Duodenal mucosa (tissue), 2 donors: ENCODE measurements at regions not wholly inside any gene's neighbourhood (a gene's known extent, or its start where the extent isn't known, plus 50 kb on each side); places are given as distances from the start of the nearest gene placed in this dataset.

Source experiments
- H3K27ac ChIP-seq: one replicate; pipeline ENCODE4 v1.7.0; 2013; ENCODE audit warnings: low read depth, low read length
- H3K27me3 ChIP-seq, 2 donors: one replicate each; pipeline ENCODE4 v1.7.0; 2013; ENCODE audit warnings: low read length in 2 of 2, control low read depth in 1 of 2; ENCODE audit not compliant: insufficient read depth in 2 of 2, control insufficient read depth in 1 of 2
- H3K36me3 ChIP-seq, 2 donors: one replicate each; pipeline ENCODE4 v1.7.0; 2013; ENCODE audit warnings: low read length in 2 of 2, control low read depth in 1 of 2; ENCODE audit not compliant: insufficient read depth in 2 of 2, control insufficient read depth in 1 of 2
- H3K4me1 ChIP-seq, 2 donors: one replicate each; pipeline ENCODE4 v1.7.0; 2013; ENCODE audit warnings: low read length in 2 of 2, control low read depth in 1 of 2; ENCODE audit not compliant: insufficient read depth in 2 of 2, control insufficient read depth in 1 of 2
- H3K4me3 ChIP-seq, 2 donors: one replicate each; pipeline ENCODE4 v1.7.0; 2013; ENCODE audit warnings: low read length in 2 of 2, low read depth in 1 of 2
- H3K9ac ChIP-seq, 2 donors: one replicate each; pipeline ENCODE4 v1.7.0; 2013; ENCODE audit warnings: low read length in 2 of 2, low read depth in 1 of 2
- H3K9me3 ChIP-seq, 2 donors: one replicate each; pipeline ENCODE4 v1.7.0; 2013; ENCODE audit warnings: low read length in 2 of 2, control low read depth in 1 of 2; ENCODE audit not compliant: control insufficient read depth in 1 of 2

DNA sequence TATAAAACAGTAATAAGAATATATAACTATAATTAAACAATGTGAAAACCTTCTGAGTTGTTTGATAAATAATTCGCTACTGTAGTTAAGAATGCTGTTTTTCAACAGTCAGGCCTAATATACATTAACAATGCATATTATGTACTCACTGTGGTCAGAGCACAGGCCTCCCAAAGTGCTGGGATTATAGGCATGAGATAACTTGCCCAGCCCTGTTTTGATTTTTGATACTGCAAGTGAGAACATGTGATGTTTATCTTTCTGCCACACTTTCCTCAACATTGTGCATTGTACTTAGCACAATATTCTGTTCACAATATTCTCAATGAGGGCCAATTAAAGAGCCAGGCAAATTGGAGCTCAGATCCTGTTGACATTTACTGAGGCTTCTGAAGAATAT, 274.5 kb upstream of the RARB start:
- Histone ChIP-seq H3K4me1 (no peaks in the 10 kb centered on the region), H3K27me3 (no peaks in the 10 kb centered on the region), H3K4me3 (no peak overlapping the region), H3K9me3 (no peaks in the 10 kb centered on the region), H3K36me3 (no peaks in the 10 kb centered on the region), H3K9ac (no peak overlapping the region), H3K27ac (no peak overlapping the region)

- no peak overlapping the region for H3K9ac ChIP-seq
- no peak overlapping the region for H3K4me3 ChIP-seq
- no peaks in the 10 kb centered on the region for H3K36me3 ChIP-seq
- H3K9me3 ChIP-seq, result no peaks in the 10 kb centered on the region
- H3K4me1 ChIP-seq, result no peaks in the 10 kb centered on the region
- no peaks in the 10 kb centered on the region for H3K27me3 ChIP-seq
- H3K27ac ChIP-seq, result no peak overlapping the region
These were observed 272.2 kb upstream of the RARB start for GRCh38 chr3:25155652-25156471.

- Histone ChIP-seq H3K36me3 (no peaks in the 10 kb centered on the region), H3K27ac (no peak overlapping the region), H3K9me3 (no peaks in the 10 kb centered on the region), H3K4me1 (no peaks in the 10 kb centered on the region), H3K9ac (no peak overlapping the region), H3K27me3 (no peaks in the 10 kb centered on the region), H3K4me3 (no peak overlapping the region)
These were observed 271.4 kb upstream of the RARB start for GRCh38 chr3:25156626-25157025.

DNA sequence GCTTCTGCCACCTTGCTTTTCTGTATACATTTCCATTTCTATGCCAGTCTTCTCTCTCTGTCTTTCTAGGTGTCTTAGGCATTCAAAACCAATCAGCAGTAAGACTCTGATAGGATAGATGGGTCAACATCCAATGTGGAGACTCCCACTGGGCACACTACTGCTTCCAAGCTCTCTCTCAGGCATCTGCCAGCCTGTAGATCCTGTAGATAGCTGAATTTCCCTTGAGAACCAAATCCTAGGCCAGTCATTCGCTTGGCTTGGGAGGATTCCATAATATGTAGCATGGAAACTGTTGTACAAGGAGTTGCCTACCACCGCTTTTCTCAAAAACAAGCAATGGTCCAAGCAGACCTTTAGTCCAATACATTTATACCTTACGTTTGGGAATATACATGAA, 262.8 kb upstream of the RARB start:
- Histone ChIP-seq H3K27ac (no peak overlapping the region), H3K4me3 (no peak overlapping the region), H3K36me3 (no peaks in the 10 kb centered on the region), H3K9me3 (no peaks in the 10 kb centered on the region), H3K27me3 (no peaks in the 10 kb centered on the region), H3K4me1 (no peaks in the 10 kb centered on the region), H3K9ac (no peak overlapping the region)

GRCh38 chr3:25166016-25166415, 262.0 kb upstream of the RARB start:
- H3K4me3 ChIP-seq, result no peak overlapping the region
- no peaks in the 10 kb centered on the region for H3K27me3 ChIP-seq
- H3K9me3 ChIP-seq, result no peaks in the 10 kb centered on the region
- no peaks in the 10 kb centered on the region for H3K36me3 ChIP-seq
- H3K27ac ChIP-seq, result no peak overlapping the region
- no peaks in the 10 kb centered on the region for H3K4me1 ChIP-seq
- no peak overlapping the region for H3K9ac ChIP-seq

GRCh38 chr3:25169151-25169550, 258.9 kb upstream of the RARB start:
- Histone ChIP-seq H3K4me3 (no peak overlapping the region), H3K9ac (no peak overlapping the region), H3K27ac (no peak overlapping the region), H3K27me3 (no peaks in the 10 kb centered on the region), H3K9me3 (no peaks in the 10 kb centered on the region), H3K36me3 (no peaks in the 10 kb centered on the region), H3K4me1 (no peaks in the 10 kb centered on the region)

GRCh38 chr3:25170021-25170420, 258.0 kb upstream of the RARB start:
- Histone ChIP-seq H3K27me3 (no peaks in the 10 kb centered on the region), H3K9ac (no peak overlapping the region), H3K27ac (no peak overlapping the region), H3K4me1 (no peaks in the 10 kb centered on the region), H3K4me3 (no peak overlapping the region), H3K36me3 (no peaks in the 10 kb centered on the region), H3K9me3 (no peaks in the 10 kb centered on the region)

- Histone ChIP-seq H3K36me3 (no peaks in the 10 kb centered on the region), H3K9me3 (no peaks in the 10 kb centered on the region), H3K9ac (no peak overlapping the region), H3K4me3 (no peak overlapping the region), H3K4me1 (no peaks in the 10 kb centered on the region), H3K27me3 (no peaks in the 10 kb centered on the region), H3K27ac (no peak overlapping the region)
These were observed 256.8 kb upstream of the RARB start for GRCh38 chr3:25171118-25171807.

GRCh38 chr3:25171897-25172296, 256.2 kb upstream of the RARB start:
- Histone ChIP-seq H3K27ac (no peak overlapping the region), H3K9ac (no peak overlapping the region), H3K4me1 (no peaks in the 10 kb centered on the region), H3K4me3 (no peak overlapping the region), H3K9me3 (no peaks in the 10 kb centered on the region), H3K27me3 (no peaks in the 10 kb centered on the region), H3K36me3 (no peaks in the 10 kb centered on the region)

DNA sequence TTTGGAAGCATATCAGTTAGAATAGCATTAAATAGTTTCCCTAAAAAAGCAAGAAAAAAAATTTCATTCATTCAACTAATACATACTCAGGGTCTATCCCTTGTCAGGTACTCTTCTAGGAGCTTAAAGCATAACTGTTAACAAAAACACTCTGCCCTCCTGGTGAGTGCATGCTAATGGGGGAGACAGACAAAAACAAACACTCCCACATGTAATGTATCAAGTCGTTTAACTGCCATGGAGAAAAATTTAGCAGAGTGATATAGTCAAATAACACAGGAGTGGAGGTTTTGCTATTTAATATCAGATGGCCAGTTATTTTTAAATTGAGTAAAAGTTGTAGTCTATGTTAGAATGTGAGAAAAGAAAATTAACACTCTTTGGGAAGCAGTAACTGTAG, 254.5 kb upstream of the RARB start:
- Histone ChIP-seq H3K4me3 (no peak overlapping the region), H3K27me3 (no peaks in the 10 kb centered on the region), H3K9me3 (no peaks in the 10 kb centered on the region), H3K27ac (no peak overlapping the region), H3K4me1 (no peaks in the 10 kb centered on the region), H3K36me3 (no peaks in the 10 kb centered on the region), H3K9ac (no peak overlapping the region)
